NOMO-1 treated with dmso at 0.1 percent for 144 hours (cell line): ENCODE measurements at regions not wholly inside any gene's neighbourhood (a gene's known extent, or its start where the extent isn't known, plus 50 kb on each side); places are given as distances from the start of the nearest gene placed in this dataset.

Experiments used
- DNase-seq: peaks from one replicate; lab custom pipeline; 2025; ENCODE audit not compliant: unreplicated experiment; lab: John Stamatoyannopoulos, UW

DNA sequence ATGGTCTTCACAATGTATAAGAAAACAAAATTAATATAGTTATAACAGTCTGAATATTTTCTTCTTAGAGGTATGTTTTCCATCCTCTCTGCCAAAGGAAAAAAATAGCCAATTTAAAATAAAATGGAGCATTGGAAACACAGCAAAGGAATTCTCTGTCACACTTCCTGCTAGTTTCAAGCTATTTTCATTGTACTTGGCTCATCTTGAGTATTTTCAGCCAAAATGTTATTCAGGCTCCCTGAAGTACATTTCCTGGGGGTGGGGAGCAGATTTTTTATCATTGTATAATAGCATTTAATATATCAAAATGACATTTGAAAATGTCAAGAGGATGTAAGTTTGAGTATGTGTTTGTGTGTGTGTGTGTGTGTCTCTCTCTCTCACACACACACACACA lies 463.6 kb upstream of the REG3G start:
- no peak for DNase-seq

DNA sequence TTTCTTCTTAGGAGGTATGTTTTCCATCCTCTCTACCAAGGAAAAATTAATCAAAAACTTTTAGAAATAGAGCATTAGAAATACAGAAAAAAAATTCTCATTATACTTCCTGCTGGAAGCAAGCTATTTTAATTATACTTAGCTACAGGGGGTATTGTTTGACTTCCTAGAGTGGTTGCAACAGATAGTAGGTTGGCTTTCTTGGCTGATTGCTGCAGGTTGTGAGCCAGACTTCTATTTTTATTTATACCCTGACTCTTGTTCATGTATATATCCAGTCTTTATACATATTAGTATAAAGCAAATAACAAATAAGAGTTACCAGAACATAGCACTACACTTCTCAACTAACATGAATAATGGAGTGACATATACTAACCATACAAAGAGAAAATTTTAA lies 460.8 kb upstream of the REG3G start:
- no peak for DNase-seq

DNA sequence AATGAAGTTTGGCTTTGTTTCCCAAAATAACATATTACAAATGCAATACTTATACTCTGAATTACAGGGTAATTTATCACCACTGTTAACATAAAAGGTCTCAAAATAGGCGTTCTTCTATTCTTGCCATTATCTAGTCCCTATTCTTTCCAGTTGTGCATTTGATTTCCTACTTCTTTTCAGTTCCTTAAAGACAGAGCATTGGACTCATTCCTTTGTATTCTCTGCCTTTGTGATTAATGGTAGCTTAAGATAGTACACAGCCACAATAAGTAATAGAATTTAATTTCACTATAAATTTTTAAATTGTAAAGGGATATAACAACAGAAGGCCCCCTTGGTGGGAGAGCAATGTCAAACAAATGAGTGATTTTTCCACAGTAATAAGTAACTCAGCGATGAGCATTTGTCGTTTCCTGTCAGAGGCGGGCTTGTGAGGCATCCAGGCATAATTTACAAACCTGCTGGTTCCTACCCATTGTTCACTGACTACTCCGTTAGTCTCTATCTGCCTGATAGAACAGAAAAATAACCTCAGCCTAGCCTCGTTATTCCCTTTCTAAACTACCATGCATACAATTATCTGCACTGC lies 456.6 kb upstream of the REG3G start:
- DNase-seq: no peak

GRCh38 chr2:78576409-78576808 lies 449.1 kb upstream of the REG3G start:
- DNase-seq: no peak

- DNase-seq: no peak
Measured at GRCh38 chr2:78585871-78586270, 439.6 kb upstream of the REG3G start.

GRCh38 chr2:78586316-78586715 lies 439.2 kb upstream of the REG3G start:
- no peak for DNase-seq

- DNase-seq: no peak
Measured at GRCh38 chr2:78589871-78590270, 435.6 kb upstream of the REG3G start.

GRCh38 chr2:78592491-78592890 lies 433.0 kb upstream of the REG3G start:
- no peak for DNase-seq

DNA sequence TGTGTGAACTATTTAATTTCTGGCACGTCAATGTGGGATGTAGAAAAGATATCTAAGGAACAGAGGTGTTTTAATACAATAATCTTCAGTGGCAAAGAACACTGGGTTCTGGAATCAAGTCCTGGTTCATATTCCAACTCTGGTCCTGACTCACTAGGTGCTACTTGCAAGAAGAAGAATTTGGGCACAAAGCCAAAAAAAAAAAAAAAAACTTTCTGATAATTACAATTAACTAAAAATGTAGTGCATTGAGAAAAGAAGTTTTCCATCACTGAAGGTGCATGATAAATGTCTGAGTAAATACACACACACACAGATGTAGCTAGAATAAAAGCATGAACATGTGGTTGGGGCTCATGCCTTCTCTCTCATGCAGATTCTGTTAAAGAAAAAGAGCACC lies 424.4 kb upstream of the REG3G start:
- no peak for DNase-seq

DNA sequence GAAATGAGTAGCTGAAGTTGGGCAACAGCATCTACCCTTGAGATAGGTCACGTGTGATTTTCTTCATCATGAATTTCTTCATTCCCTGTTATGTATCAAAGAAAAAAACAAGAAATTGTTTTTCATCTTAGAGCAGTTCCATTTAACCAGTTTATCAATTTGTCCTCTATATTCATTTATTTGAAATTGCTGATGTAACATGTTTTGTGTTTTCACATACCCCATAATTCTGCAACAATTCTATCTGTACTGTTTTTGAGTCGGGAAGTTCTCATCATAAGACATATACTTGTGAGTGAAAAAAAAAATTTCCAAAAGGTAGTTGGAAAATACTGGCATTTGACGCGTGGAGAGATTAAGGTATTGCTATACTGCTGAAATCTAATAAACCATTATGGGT lies 422.6 kb upstream of the REG3G start:
- DNase-seq: no peak

DNA sequence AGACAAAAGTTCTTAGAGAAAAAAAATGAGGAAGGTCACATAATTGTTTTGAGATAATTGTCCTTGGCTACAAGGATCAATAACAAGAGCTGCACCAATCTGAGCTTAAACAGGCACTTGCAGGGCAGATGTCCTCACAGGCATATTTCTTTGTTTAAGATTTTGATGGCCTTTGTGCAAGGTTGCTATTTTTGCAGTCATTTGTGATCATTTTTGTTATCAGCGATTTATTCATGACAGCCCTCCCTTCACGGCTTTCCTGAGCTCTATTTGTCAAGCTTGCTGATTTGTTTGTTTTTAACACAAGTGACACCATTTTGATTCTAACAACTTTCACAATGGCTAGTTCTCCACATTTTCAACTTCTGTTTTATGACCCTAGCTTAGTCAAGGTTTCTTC lies 418.6 kb upstream of the REG3G start:
- DNase-seq: no peak

- DNase-seq: no peak
Measured at GRCh38 chr2:78614726-78615125, 410.8 kb upstream of the REG3G start.

GRCh38 chr2:78615956-78616355 lies 409.5 kb upstream of the REG3G start:
- DNase-seq: no peak

DNA sequence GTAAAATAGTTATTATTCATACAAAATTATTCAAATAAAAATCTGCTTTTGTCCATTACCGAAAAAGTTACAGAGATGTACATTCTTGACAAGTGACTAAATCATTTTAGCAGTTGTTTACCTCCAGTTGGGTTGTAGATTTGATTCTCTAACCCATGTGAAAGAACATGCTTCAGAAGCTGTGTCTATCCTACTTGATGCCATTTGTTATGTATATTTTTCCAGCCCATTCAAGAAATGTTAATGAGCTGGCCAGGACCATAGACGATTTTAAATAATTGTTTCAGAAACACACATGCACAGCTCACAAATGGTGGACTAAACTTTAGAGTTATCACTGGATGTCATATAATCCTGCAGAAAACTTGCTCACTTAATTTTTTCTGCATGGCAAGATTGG lies 391.1 kb upstream of the REG3G start:
- no peak for DNase-seq

- no peak for DNase-seq
Measured at GRCh38 chr2:78644854-78645253, 380.6 kb upstream of the REG3G start.

DNA sequence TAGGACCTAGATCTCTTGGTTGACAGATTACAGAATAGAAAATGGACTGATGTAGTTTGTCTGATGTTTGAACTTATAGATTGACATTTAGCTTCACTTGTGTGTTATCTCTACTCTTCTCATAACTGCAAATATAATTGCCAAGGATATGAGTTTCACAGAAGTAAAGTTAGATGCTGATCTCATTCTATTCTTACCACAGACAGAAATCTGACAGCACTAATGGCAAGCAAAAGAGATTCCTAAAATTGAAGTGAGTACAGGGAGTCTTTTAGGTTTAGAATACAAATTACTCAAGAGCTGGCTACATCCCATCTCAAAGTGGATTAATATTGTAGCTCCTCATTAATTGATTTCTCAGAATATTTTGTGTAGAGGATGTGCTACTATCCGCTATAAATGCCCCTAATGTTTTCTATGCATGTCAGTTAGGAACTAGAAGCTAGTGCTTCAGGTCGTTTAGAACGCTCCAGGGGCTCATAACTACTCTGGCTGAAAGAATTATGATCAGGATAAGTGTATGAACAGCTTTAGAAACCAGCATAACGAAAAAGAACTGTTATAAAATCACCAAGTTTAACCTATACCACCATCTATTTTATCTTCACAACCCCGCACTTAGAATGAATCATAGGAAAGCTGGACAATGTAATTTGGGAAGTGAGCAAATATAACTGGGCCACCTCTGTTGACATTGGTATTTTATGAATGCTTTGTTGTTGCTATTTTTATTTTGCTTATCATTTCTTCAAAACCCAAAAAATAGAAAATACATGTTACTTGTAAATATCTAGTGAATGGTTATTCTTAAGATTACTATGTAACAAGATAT lies 378.8 kb upstream of the REG3G start:
- DNase-seq: no peak

DNA sequence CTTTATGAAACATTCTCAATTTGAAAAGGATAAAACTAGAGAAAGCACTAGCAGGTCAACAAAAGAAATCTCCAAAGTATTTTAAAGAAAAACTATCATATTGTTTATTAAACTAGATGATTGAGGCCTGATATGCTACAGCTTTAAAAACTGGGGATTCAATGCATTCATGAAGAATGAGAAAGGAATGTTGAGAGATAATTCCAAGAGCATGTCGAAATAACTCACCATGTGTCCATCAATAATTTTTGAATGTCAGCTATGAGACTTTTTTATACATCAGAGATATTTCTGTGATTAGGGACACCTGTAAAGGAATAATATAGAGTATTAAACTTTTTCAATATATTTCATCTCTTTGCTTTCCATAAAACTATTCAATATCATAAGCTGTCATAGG lies 376.9 kb upstream of the REG3G start:
- DNase-seq: no peak

- DNase-seq: no peak
Measured at GRCh38 chr2:78654941-78655340, 370.6 kb upstream of the REG3G start.

DNA sequence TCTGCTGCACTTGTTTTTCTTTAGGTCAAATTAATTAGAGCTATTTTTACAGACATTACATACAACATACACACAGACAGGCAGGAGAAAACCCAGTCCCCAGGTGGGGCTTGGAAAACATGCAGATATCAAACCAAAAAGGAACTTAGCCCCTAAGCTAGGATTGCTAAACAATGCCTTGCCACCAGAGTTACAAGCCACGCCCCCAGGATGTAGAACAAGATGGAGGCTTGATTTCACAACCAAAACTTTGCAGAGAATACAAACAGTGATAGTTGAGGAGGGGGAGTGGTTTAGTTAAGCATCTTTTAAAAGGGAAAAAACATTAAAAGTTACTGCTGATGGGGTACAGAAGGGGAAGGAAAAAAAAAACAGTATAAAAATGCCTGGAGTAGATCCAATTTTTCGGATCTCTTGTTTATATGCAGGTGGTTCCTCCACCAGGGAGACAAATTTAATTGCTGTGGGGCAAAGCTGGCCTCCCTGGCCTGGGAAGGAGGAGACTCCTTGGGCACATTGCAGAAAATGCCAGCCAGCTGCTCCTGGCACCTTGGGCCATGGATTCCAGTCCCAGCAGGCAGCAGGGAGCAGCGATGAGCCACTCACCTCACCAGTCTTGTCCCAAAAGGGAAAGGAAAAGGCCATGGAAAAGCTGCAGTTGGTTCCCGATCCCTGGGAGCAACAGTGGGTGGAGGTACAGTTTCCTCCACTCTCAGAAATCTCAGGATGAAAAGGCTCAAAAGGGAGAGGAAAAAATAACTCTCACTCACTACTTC lies 348.4 kb upstream of the REG3G start:
- DNase-seq: peak; percentile 8

GRCh38 chr2:78677774-78678173 lies 347.7 kb upstream of the REG3G start:
- DNase-seq: no peak

DNA sequence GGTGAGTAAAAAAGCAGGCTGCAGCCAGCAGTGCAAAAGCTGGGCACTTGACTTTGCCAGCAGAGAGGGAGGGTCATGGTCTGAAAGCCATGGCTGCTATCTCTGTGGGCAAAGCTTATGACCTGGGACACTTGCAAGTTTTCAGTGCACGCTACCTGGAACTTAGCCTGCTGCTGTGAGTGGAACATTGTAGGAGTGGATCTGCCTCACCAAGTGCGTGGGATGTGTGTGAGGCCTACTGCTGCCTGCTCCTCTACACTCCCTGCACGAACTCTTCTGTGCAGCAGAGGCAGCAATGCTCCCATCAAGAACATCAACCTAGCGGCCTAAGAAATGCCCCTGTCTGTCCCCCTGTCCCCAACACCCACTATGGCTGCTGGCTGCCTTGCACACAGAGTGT lies 344.1 kb upstream of the REG3G start:
- no peak for DNase-seq

- DNase-seq: no peak
Measured at GRCh38 chr2:78682781-78683180, 342.7 kb upstream of the REG3G start.
